ENCODE measurements at regions not wholly inside any gene's neighbourhood (a gene's known extent, or its start where the extent isn't known, plus 50 kb on each side); places are given as distances from the start of the nearest gene placed in this dataset.

DNA sequence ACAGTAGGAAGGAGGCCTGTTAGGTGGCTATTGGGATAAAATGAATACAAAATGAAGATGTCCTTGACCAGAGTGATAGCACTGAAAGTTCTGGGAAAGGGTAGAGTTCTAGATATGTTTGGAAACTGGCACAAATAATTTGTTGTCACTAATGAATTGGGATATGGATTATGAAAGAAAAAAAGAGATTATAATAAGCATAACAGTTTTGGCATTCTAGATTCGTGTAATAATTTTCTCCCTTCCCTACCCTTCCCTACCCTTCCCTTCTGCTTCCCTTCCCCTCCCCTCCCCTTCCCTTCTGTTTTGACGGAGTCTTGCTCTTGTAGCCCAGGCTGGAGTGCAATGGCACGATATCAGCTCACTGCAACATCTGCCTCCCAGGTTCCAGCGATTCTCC lies 271.0 kb upstream of the PRR20A start:
- TF ChIP-seq, protein P1, sequence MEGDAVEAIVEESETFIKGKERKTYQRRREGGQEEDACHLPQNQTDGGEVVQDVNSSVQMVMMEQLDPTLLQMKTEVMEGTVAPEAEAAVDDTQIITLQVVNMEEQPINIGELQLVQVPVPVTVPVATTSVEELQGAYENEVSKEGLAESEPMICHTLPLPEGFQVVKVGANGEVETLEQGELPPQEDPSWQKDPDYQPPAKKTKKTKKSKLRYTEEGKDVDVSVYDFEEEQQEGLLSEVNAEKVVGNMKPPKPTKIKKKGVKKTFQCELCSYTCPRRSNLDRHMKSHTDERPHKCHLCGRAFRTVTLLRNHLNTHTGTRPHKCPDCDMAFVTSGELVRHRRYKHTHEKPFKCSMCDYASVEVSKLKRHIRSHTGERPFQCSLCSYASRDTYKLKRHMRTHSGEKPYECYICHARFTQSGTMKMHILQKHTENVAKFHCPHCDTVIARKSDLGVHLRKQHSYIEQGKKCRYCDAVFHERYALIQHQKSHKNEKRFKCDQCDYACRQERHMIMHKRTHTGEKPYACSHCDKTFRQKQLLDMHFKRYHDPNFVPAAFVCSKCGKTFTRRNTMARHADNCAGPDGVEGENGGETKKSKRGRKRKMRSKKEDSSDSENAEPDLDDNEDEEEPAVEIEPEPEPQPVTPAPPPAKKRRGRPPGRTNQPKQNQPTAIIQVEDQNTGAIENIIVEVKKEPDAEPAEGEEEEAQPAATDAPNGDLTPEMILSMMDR (IDR thresholded peaks at IDR 0.05), result no peak
- TF ChIP-seq POLR2A (IDR thresholded peaks at IDR 0.05), result no peak

Measured in tibial nerve (tissue), 3 donors.